PC-3 (cell line): ENCODE measurements at regions not wholly inside any gene's neighbourhood (a gene's known extent, or its start where the extent isn't known, plus 50 kb on each side); places are given as distances from the start of the nearest gene placed in this dataset.
A peak's percentile ranks its signal among the peaks of the same experiment; 100 is the strongest.

Source experiments
- ATAC-seq: fragments of 200-7000 bp; cut with Tn5 transposase; 2 replicates; pipeline ENCODE4 v1.9.1; 2020; ENCODE audit warnings: mild to moderate bottlenecking, moderate library complexity
- BruUV-seq: library from RNA; stranded (reverse); fragments of 400-500 nt; replicated peaks from 2 replicates; lab custom pipeline; 2021; lab: Mats Ljungman, UMichigan
- CTCF ChIA-PET: fragments of 300-600 bp; sonication (Branson Sonifier 250); formaldehyde crosslinking; loops from one replicate; lab custom pipeline; 2022; ENCODE audit warnings: antibody characterized with exemption; lab: Charles Lee
- POLR2A ChIA-PET: fragments of 300-600 bp; sonication (Branson Sonifier 250); formaldehyde crosslinking; loops from one replicate; lab custom pipeline; 2022; ENCODE audit warnings: antibody characterized with exemption; ENCODE audit not compliant: unreplicated experiment; lab: Charles Lee
- DNase-seq: peaks from one replicate; pipeline ENCODE4 v3.0.0-alpha.2; 2015
- H2AFZ ChIP-seq: fragments of 300-600 bp; sonication (generic); 2 replicates; pipeline ENCODE4 v1.6.0; 2016; ENCODE audit warnings: antibody characterized with exemption, low read length
- H3F3A ChIP-seq: fragments of 300-600 bp; sonication (generic); one replicate; pipeline ENCODE4 v1.6.0; 2017; ENCODE audit warnings: antibody characterized with exemption, low read length, control low read depth, mild to moderate bottlenecking; ENCODE audit not compliant: unreplicated experiment
- H3K27ac ChIP-seq: fragments of 300-600 bp; sonication (generic); 2 replicates; pipeline ENCODE4 v1.5.1; 2016; ENCODE audit warnings: mild to moderate bottlenecking, low read length
- H3K27me3 ChIP-seq: fragments of 300-600 bp; sonication (generic); 2 replicates; pipeline ENCODE4 v1.6.1; 2016; ENCODE audit warnings: low read length, mixed read lengths
- H3K36me3 ChIP-seq: fragments of 300-600 bp; sonication (generic); 2 replicates; pipeline ENCODE4 v1.6.1; 2016; ENCODE audit warnings: low read depth, mixed run types, low read length, mixed read lengths
- H3K4me1 ChIP-seq: fragments of 300-600 bp; sonication (generic); 2 replicates; pipeline ENCODE4 v1.5.1; 2016; ENCODE audit warnings: low read length; ENCODE audit not compliant: insufficient read depth
- H3K4me2 ChIP-seq: fragments of 300-600 bp; sonication (generic); 2 replicates; pipeline ENCODE4 v1.6.0; 2016; ENCODE audit warnings: low read length
- H3K4me3 ChIP-seq: fragments of 300-600 bp; sonication (generic); 2 replicates; pipeline ENCODE4 v1.5.1; 2016; ENCODE audit warnings: mild to moderate bottlenecking, low read length, mixed read lengths
- H3K79me2 ChIP-seq: fragments of 300-600 bp; sonication (generic); 2 replicates; pipeline ENCODE4 v1.6.1; 2017; ENCODE audit warnings: low read length, mixed read lengths
- H3K9ac ChIP-seq: fragments of 300-600 bp; sonication (generic); 2 replicates; pipeline ENCODE4 v1.6.0; 2016; ENCODE audit warnings: mild to moderate bottlenecking, low read length
- H3K9me2 ChIP-seq: fragments of 300-600 bp; sonication (generic); replicated peaks from 2 replicates; pipeline ENCODE4 v1.6.1; 2016; ENCODE audit warnings: mixed run types, low read length, mixed read lengths
- H3K9me3 ChIP-seq: fragments of 300-600 bp; sonication (generic); 2 replicates; pipeline ENCODE4 v1.6.1; 2016; ENCODE audit warnings: low read length, mixed read lengths
- H4K20me1 ChIP-seq: fragments of 300-600 bp; sonication (generic); 2 replicates; pipeline ENCODE4 v1.6.1; 2016; ENCODE audit warnings: low read length, mixed read lengths
- CTCF ChIP-seq: fragments of 300-600 bp; sonication (generic); conservative IDR thresholded peaks from 2 replicates; pipeline ENCODE4 v1.5.1; 2017; ENCODE audit warnings: antibody characterized with exemption, low read depth, mild to moderate bottlenecking, low read length
- EZH2 ChIP-seq: fragments of 300-600 bp; sonication (generic); IDR thresholded peaks from one replicate; pipeline ENCODE4 v1.6.1; 2017; ENCODE audit warnings: antibody characterized with exemption, mild to moderate bottlenecking, low read length; ENCODE audit not compliant: unreplicated experiment
- EZH2phosphoT487 ChIP-seq: fragments of 300-600 bp; sonication (generic); IDR thresholded peaks from 2 replicates; pipeline ENCODE4 v1.6.1; 2018; ENCODE audit warnings: mild to moderate bottlenecking, antibody characterized with exemption, low read length, borderline replicate concordance
- intact Hi-C: fragments of 100-400 bp; cut with micrococcal nuclease; formaldehyde crosslinking; loops from 2 replicates; pipeline ENCODE4 v1.9.0; 2023

DNA sequence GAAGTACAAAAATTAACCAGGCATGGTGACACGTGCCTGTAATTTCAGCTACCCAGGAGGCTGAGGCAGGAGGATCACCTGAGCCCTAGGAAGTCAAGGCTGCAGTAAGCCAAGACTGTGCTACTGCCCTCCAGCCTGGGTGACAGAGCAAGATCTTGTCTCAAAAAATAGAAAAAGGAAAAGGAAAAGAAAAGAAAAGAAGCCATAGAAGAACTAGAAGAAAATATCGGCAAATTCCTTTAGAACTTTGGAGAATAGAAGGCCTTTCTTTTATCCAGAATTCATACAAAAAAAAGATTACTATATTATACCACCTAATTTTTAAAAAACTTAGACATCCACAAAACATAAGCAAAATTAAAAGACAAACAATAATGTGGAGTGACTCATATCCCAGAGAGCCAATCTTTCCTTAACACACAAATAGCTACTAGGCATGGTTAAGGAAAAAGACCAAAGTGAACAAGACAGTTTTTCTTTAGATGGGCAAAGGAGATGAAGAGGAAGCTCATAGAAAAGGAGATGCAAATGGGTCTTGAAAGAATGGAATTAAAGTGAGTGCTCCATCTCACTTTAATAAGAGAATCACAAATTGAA is 251.1 kb upstream of the IRF2BP2 start:
- no peaks in the 10 kb centered on the region for H3K27me3 ChIP-seq
- no peaks in the 10 kb centered on the region for H3F3A ChIP-seq
- no TSS peak for BruUV-seq
- H3K9me2 ChIP-seq = no peaks in the 10 kb centered on the region
- CTCF ChIA-PET = no interaction called here
- H3K79me2 ChIP-seq = no peaks in the 10 kb centered on the region
- peaks cover 30% of the 10 kb centered on the region for H3K4me1 ChIP-seq
- DNase-seq = peak; percentile 26
- no peak overlapping the region for H2AFZ ChIP-seq
- H4K20me1 ChIP-seq = no peaks in the 10 kb centered on the region
- TF ChIP-seq EZH2phosphoT487 = no peak
- peak; percentile 75 for ATAC-seq
- no peak overlapping the region; the same call in 1 of the 2 replicates for H3K4me3 ChIP-seq
- peak overlapping the region; percentile 52 for H3K27ac ChIP-seq
- H3K9ac ChIP-seq = no peak overlapping the region
- H3K9me3 ChIP-seq = no peaks in the 10 kb centered on the region
- POLR2A ChIA-PET = interaction anchor here (1.0 kb wide), 1 partner anchor 102 kb away, joined by 3 read pairs; no protein-coding TSS in a partner anchor
- intact Hi-C loops = loop anchor here (5.0 kb wide), 1 partner anchor 101 kb away; no protein-coding TSS in a partner anchor
- H3K4me2 ChIP-seq = peak overlapping the region; percentile 55
- H3K36me3 ChIP-seq = no peaks in the 10 kb centered on the region

DNA sequence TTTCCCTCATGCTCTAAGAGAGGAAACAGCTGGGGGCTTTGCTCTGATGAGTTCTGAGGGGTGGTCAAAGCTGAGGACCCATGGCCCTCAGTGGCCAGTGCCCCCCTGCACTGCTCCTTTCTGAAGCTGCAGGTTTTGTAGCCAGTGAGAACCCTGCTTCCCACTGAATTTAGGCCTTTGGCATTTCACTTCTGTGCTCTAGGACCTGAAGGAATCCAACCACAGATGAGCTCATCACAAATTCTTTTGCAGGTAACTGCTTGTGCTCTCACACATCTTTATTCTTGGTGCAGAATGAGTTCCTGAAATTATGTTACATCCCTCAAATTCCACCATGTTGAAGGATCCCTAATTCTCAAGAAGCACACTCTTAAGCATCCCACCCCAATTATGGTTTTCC is 248.7 kb upstream of the IRF2BP2 start:
- POLR2A ChIA-PET = no interaction called here

DNA sequence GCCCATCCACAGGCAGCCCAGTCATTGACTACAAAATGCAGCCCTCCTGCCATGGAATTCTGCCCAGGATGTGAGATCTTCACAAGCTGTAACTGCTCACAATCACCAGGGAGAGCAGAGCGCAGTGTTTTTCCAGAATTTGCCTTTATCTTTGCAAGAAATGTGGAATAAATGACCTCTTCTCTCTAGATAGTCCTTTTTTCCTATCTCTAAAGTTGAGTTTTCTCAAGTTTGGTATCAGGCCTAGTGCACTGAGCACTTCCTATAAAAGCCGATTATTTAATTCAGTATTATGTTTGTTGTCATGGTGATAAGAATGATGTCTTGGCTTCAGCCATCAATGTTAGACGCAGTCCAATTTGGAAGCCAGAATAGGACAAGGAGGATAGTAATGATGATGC is 246.9 kb upstream of the IRF2BP2 start:
- no peaks in the 10 kb centered on the region for H4K20me1 ChIP-seq
- no peak overlapping the region for H3K27ac ChIP-seq
- no peaks in the 10 kb centered on the region for H3K9me3 ChIP-seq
- no peak overlapping the region for H2AFZ ChIP-seq
- no peak overlapping the region for H3K4me2 ChIP-seq
- ChIA-PET CTCF (no interaction called here), POLR2A (no interaction called here)
- H3K9me2 ChIP-seq = no peaks in the 10 kb centered on the region
- peaks cover 18% of the 10 kb centered on the region for H3K4me1 ChIP-seq
- no peaks in the 10 kb centered on the region for H3F3A ChIP-seq
- H3K27me3 ChIP-seq = no peaks in the 10 kb centered on the region
- H3K36me3 ChIP-seq = no peaks in the 10 kb centered on the region
- no peak for DNase-seq
- intact Hi-C loops = no loop called here
- H3K79me2 ChIP-seq = no peaks in the 10 kb centered on the region
- BruUV-seq = no TSS peak
- no peak overlapping the region for H3K4me3 ChIP-seq
- no peak for ATAC-seq
- TF ChIP-seq EZH2 = no peak
- no peak for TF ChIP-seq EZH2phosphoT487
- TF ChIP-seq CTCF = no peak
- H3K9ac ChIP-seq = no peak overlapping the region

More for the DNA sequence above, 248.7 kb upstream of the IRF2BP2 start:
- no peaks in the 10 kb centered on the region for H3K9me2 ChIP-seq
- DNase-seq = no peak
- no TSS peak for BruUV-seq
- H3K4me1 ChIP-seq = peaks cover 28% of the 10 kb centered on the region
- H3K36me3 ChIP-seq = no peaks in the 10 kb centered on the region
- no peak overlapping the region for H3K27ac ChIP-seq
- intact Hi-C loops = no loop called here
- no peaks in the 10 kb centered on the region for H3K27me3 ChIP-seq
- H3F3A ChIP-seq = no peaks in the 10 kb centered on the region
- CTCF ChIA-PET = no interaction called here
- H3K4me2 ChIP-seq = no peak overlapping the region
- no peak overlapping the region for H3K4me3 ChIP-seq
- no peaks in the 10 kb centered on the region for H3K79me2 ChIP-seq
- no peaks in the 10 kb centered on the region for H3K9me3 ChIP-seq
- TF ChIP-seq EZH2 (no peak), CTCF (no peak), EZH2phosphoT487 (no peak)
- H4K20me1 ChIP-seq = no peaks in the 10 kb centered on the region
- ATAC-seq = no peak
- H2AFZ ChIP-seq = no peak overlapping the region
- no peak overlapping the region for H3K9ac ChIP-seq
